Loucy (cell line): ENCODE measurements at regions not wholly inside any gene's neighbourhood (a gene's known extent, or its start where the extent isn't known, plus 50 kb on each side); places are given as distances from the start of the nearest gene placed in this dataset.

Experiments used
- EZH2phosphoT487 ChIP-seq: fragments of 200-600 bp; IDR thresholded peaks from 2 replicates; pipeline ENCODE4 v1.6.1; 2018; ENCODE audit warnings: antibody characterized with exemption, mild to moderate bottlenecking, moderate library complexity, borderline replicate concordance
- TF ChIP-seq, protein P1 (sequence below): fragments of 200-600 bp; sonication (generic); conservative IDR thresholded peaks from 2 replicates; pipeline ENCODE4 v1.5.1; 2014; ENCODE audit warnings: mild to moderate bottlenecking, antibody characterized with exemption, low read length

DNA sequence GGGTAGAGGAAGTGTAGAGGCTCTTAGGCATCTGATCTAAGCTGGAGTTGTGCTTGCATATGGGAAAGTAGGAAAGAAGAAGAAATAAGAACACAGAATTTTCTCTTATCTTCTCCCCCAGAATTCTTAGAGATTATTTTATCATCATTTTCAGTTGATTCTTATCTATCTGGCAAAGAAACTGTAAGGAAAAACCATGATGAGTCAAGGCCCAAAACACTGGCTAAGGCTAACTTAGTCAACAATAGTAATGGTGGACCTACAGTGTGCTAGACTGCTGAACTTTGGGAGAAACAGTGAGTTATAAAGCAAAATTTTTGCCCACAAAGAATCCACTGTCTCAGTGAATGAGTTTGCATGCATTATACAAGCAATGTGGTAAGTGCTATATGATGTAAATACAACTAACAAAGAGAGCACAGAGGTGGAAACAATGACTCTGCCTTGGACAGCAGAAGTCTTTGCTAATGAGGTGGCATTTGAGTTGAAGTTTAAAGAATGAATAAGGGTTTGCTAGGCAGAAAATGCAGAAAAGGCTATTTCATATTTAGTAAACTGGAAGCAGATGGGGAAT lies 344.5 kb upstream of the PLET1 start:
- TF ChIP-seq, protein P1, sequence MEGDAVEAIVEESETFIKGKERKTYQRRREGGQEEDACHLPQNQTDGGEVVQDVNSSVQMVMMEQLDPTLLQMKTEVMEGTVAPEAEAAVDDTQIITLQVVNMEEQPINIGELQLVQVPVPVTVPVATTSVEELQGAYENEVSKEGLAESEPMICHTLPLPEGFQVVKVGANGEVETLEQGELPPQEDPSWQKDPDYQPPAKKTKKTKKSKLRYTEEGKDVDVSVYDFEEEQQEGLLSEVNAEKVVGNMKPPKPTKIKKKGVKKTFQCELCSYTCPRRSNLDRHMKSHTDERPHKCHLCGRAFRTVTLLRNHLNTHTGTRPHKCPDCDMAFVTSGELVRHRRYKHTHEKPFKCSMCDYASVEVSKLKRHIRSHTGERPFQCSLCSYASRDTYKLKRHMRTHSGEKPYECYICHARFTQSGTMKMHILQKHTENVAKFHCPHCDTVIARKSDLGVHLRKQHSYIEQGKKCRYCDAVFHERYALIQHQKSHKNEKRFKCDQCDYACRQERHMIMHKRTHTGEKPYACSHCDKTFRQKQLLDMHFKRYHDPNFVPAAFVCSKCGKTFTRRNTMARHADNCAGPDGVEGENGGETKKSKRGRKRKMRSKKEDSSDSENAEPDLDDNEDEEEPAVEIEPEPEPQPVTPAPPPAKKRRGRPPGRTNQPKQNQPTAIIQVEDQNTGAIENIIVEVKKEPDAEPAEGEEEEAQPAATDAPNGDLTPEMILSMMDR, result no peak
- TF ChIP-seq EZH2phosphoT487, result no peak
